Fibroblast of peridontal ligament (primary cell): ENCODE measurements at regions not wholly inside any gene's neighbourhood (a gene's known extent, or its start where the extent isn't known, plus 50 kb on each side); places are given as distances from the start of the nearest gene placed in this dataset.
A peak's percentile ranks its signal among the peaks of the same experiment; 100 is the strongest.

Source experiments
- DNase-seq: peaks from one replicate; pipeline ENCODE4 v3.0.0-alpha.2; 2010; ENCODE audit errors: extremely low read depth

DNA sequence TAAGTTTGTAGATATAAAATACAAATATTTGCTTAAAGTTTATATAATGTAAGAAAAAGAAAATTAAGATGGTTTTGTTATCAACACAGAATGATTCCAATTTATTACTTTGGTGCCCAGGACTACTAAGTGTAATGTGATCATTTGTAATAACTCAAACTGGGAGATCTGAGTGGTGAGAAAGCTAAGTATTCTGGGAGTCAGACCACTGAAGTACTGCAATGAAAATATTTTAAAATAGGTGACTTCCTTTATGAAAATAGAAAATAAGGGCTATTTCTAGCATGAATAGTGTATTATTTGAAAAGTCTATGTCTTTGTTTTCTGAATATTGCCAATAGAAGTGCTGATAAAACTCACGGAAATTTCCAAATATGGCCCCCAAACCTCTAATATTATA is 305.6 kb upstream of the MAN1A1 start:
- no peak for DNase-seq

DNA sequence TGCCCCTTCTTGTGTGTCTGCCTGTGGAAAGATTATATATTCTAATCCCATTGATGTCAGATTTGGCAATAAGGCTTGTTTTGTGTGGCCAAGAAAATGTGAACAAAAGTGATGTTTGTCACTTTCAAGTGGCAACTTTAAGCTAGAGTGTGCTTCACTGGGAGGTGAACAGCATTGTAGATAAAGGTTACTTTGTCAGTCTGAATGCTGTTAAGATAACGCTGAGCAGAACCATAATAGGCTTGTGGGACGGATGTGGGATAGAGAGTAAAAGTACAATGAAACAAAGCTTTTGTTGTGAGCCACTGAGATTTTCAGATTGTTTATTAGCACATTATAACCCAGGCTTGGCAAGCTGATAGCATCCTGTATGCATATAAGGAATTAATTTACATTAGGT is 303.8 kb upstream of the MAN1A1 start:
- DNase-seq = no peak

DNA sequence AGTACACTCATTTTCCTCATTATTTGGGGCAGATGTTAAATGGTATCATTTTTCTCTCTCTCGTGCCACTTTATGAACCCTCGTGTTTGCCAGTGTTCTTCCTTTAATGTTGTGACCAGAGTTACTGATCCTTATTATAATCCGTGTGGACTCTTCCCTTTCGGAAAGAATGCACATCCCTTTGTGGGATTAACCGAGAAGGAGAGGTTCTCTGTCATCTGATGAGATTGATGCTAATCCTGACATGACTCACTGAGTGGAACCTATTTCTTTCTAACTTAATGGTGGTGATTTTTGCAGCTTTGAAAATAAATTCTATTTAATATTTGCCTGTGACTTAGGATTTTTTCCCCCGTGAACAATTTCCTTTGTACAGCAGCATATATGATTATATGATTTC is 300.0 kb upstream of the MAN1A1 start:
- DNase-seq = no peak

DNA sequence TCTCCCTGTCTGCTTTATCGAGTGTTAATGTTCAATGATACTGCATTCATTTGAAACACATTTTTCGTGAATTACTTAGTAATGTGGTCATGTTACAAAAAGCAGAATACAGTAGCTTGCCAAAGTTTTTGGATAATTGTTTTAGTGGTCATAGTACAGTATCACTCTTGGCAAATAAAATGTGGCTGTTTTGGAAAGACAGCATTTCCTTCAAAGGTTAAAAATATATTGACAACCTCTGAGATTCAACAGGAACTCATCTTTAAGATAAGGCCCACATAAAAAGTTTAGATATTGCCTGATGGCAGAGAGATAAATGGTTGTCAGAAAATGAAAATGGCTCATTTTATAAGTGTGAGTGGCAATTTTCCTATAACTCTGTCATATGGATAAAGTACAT is 297.7 kb upstream of the MAN1A1 start:
- DNase-seq = peak; percentile 61

DNA sequence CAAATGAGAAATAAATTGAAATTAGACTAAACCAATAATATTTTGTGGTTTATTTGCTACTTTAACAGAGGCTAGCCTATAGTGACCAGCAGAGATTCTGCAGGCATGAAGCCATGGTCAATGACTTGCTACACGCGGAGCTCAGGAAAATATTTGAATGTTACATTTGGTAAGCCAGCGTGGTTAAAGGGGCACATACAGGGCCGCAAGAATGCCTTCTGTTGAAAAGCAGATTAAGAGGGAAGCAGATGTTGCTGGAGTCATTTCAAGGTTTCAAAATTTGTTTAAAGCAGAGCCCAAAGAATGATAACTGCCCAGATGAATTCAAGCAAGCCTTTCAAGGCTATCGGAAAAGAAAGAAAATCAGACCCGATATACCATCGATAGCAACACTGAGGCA is 294.3 kb upstream of the MAN1A1 start:
- DNase-seq = peak; percentile 73

DNA sequence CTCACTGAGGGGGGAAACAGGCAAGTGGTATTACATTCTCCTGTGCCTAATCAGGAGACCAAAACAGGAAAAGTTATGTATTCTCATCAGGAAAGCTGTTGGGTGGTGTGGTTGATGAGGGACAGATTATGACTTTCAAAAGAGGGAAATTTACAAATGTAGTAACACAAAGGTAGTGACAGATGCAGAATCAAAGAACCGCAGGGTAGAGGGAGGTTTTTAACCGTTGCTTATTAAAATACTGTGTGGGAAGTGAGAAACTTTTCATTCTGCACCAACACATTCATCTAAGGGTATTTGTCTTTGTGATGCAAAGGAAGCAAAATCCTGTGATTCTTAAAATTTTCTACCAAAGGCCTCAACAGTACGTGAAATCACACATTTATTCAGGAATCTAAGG is 288.2 kb upstream of the MAN1A1 start:
- no peak for DNase-seq

DNA sequence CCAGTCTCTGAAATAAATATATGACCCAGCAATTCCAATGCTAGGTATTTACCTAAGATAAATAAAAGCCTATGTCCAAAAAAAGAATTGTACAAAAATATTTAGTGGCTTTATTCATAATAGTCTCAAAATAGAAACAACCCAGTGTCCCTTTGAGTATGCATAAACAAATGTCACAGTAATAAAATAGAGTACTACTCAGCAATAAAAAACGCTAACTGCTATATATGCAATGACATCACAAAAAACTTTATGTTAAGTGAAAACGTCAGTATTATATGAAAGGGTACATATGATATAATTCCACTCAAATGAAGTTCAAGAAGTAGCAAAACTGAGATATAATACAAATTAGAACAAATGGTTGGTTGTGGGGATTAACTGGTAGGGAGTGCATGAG is 286.5 kb upstream of the MAN1A1 start:
- no peak for DNase-seq

DNA sequence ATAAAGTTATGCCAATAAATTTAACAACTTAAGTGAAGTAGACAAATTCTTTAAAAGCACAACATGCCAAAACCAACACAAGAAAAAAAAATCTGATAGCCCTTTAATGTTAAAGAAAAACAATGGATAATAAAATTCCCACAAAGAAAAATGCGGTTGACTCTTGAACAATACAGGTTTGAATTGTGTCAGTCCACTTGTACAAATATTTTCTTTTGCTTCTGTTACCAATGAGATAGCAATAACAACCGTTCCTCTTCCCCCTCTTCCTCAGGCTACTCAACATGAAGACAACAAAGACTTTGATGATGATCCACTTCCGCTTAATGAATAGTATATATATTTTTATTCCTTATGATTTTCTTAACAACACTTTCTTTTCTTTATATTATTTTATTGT is 283.9 kb upstream of the MAN1A1 start:
- DNase-seq = no peak

DNA sequence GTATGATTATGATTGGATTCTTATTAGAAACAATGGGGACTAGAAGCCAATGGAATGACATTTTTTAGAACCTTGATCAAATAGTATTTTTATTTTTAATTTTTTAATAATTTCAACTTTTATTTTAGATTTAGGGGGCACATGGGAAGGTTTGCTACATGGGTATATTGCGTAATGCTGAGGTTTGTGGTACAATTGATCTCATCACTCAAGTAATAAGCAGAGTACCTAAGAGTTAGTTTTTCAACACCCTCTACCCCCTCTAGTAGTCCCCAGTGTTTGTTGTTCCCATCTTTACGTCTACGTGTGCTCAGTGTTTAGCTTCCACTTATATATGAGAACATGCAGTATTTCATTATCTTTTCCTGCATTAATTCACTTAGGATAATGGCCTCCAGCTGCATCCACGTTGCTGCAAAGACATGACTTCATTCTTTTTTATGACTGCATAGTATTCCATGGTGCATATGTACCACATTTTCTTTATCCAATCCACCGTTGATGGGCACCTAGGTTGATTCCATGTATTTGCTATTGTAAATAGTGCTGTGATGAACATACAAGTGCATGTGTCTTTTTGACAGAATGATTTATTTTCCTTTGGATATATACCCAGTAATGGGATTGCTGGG is 281.1 kb upstream of the MAN1A1 start:
- DNase-seq = no peak

DNA sequence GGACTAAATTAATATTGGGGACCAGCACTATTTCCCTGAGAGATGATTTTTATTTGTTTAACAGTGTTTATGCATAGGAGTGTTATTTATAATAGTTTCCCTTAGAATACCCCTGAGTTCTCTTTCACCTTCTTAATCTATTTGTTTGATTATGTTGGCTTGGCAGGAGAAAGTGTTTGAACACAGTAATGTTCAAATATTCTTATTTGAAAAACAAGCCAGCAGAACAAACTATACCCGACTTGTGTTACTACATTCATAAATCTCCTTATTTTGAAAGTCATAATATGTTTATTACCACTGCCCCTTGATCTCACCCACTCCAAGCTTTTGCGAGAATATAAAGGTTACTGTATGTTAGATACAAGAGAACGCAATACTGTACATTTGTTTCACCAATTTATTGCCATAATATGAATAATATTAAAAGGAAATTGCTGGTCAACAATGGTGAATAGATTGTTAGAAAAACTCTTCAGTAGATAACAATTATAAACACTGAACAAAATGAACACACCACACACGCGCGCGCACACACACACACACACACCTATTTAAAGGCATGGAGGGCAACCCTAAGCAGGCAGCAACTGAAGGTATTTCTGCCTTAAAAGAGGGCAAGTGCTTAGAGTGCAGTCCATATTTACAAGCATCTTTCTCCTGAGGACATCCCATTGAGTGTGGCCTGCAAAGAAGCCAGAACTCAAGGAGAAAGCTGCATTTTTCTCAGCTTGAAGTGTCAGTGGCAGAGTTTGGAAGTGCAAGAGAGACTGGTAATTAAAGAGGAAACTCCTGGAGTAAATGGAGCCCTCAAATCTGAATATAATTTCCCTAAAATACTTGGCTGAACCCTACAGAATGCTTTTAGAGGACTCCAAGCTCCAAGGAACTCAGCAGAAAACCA is 279.4 kb upstream of the MAN1A1 start:
- no peak for DNase-seq

DNA sequence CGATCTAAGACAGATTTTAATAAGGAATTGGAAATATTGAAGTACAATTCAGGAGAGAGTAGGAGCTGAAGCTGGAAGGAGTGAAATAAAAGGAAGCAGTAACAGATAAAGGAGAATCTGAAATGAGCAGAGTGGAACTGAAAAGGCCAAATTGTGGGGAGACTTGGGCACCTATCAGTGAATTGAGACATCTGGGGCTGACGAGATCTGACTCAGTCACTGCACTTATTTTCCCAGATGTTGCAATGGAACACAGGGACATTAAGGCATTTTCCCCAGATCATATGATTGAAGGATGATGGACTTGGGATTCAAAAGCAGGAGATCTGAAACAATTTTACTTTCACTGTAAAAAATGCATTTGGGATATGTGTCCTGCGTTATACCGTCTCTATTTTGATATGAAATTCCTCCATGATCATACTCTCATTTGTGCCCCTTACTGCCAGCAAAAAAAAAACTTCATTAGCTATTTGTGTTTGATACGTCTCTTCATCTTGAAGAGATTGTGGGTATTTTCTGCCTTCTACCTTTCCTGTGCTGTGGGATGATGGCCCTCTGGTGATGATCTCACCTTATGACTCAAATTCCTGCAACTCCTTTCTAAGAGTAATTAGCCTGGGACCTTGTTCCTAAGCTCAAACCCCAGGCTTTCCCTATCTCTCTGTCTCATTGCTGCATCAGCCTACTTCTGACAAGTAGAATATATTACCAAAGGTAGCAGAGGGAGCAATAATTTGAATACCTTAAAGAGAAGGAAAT is 278.5 kb upstream of the MAN1A1 start:
- peak; percentile 40 for DNase-seq

DNA sequence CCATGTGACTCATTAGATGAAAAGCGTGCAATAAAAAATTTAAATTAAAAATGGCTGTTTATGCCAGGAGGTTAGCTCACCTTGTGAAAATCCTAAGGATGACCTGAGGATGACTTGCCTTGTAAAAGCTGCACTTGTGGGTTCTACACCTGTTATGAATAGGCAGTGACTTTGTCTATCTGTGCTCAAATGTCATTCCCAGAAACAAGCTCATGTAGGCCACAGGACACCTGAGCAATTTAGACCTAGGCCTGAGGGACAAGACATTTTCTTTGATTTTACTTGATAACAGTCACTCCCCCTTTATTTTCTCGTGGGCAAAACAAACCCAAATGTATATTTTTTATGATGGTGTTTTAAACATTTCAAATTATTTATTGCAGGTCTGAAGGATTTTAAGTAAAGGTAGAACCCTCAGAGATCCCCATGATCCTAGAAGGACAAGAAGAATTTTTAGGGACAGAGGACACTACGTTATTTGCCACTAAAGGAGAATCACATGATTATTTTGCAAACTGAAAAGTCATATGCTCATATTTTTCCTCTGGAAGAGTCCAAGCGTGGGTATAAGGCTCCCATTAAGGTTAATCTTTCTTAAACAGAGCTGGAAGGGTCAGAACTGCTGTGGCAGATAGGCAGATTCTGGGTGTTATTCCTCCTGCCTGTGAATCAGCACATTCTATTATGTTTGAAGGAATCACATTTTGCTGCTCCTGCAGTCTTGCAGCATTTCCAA is 277.5 kb upstream of the MAN1A1 start:
- peak; percentile 33 for DNase-seq

DNA sequence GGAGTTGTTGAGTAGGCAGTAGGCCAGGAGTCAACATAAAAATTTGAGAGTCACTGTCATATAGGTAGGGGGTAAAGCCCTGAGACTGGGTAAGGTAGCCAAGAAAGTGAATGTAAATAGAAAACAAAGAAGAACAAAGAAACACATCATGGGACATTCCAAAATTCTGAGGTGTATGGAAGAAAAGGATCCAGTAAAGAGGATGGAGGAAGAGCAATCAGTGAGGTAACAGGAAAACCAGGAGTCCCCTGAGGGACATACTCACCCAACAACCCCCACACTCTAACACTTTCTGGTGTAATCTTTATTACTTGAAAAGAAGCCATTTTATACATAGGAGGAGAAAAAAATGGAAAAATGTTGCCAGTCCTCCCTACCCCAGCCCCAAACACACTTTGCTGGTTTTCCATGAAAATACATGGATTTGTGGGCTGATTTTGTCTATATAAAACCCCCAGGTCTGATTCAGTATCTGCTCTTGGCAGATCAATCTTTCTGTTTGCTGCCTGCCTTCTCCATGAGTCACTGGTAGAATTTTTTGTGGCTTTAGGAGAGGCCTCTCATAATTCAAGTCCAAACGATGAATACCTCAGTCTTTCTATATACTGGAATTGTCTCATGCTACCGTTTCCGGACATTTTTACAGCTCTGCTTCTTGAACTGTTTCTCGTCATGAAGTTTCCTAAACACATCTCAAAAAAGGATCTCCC is 271.4 kb upstream of the MAN1A1 start:
- DNase-seq = peak; percentile 95

DNA sequence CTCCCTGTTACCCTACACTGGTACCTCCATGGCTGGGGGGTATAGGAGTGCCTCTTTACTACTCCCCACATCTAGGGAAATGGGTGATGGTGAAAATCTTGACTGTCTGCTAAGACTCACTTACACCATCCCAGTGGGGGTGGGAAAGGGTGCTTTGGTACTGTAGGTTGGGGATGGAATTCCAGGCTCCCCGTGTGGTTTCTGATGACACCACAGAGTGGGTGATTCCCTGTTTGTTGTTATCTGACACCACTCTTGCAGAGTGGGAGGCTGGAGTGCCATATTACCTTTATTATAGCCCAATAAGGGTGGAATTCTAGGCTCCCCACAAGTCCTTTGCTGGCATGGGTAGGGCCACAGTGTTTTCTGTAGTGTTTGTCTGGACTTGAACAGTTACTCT is 264.6 kb upstream of the MAN1A1 start:
- no peak for DNase-seq

DNA sequence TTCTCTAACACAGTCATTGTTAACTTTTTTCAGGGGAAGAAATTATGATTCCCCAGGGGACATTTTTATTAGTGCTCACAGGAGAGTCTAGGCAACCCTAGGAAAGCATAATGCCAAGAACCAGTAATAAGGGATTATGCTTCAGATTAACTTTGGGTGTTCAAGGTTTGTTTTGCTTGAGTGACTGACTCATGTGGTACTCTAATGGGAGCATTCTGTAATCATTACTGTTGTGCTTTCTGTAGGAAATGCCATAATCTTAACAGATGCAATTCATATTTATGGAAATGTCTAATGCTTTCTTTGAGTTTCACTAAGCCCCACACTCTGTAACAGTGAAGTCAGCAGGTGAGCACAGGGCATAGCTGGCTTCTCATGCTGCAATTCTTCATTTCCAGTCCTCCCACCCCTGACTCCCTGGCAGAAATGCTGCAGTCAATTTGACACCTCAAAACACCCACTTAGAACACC is 263.4 kb upstream of the MAN1A1 start:
- DNase-seq = peak; percentile 48

DNA sequence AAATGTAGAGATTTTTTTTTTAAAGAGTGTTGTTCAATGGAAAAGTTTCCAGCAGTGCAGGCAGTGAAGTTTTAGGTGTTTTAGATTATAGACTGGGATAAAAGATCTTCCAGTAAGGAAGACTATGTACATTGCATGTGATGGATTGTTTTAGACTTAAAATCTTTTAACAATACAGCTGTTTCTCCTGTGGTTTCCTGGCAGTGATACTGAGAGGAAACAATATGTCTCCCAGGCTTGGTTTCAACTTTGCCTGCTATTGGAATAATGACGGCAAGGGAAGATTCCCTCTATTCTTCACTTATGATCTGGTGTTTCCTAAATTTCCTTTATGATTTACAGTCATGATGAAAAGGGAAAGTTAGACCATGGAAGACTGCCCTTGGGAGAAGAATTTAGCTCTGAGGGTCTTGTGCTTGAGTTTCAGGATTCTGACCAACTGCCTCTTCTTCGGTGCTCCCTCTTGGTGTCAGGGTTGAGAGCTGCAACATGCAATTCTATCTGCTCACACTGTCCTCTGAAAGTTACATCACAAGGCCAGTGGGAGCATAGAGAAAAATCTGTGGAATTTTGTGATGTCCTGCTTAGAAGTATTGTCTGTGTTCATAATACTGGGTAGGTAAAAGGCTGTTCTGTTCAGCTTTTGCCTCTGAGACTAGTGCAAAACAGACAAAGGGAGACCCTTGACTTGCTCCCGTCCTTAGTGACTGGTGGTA is 262.8 kb upstream of the MAN1A1 start:
- no peak for DNase-seq

DNA sequence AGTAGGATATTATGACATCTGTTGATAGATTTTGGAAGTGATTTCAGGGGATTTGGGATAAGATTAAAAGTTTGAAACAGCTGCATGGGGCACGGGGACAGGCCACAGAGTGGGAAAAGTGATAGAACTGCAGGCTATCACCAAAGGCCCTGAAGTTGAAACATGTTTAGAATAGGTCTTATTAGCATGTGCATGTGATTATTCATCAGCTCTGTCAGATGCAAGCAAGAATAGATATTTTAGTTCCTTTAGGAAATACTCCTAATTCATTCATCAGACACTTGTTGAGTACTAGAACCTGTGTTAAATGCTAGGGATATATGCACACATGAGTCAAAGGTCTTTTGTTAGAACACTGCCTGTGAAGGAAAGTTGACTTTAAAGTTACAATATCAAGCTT is 261.2 kb upstream of the MAN1A1 start:
- no peak for DNase-seq

DNA sequence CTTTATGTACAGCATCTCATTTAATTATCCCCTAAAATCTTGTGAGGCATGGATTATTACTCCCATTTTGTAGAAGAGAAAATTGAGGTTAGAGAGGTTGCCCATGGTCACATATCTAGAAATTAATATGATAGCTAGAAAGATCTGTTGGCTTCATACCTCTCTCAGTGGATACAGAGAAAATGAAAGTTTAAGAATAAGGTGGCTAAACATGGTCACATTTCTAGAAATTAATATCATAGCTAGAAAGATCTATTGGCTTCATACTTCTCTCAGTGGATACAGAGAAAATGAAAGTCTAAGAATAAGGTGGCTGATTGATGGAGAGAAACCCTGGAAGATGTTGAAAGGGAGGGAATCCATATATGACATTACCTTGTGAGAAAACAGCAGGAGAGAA is 260.7 kb upstream of the MAN1A1 start:
- no peak for DNase-seq

DNA sequence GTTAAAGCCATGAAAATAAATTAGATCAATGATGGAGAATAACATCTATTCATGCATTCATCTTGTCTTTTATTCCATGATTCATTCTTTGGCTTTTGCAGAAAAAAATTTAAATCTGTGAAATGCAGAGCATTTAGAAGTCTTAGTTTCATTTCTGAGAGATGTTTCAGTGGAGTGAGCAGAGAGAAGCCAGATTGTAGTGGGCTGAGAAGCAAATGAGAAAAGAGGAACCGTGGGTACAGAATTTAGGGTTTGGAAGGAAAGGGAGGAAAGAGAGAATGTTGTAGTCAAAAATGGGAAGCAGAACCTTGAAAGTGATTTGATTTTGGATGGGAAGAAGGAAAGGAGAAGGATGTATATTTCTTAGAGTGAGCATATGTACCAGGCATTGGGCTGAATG is 260.3 kb upstream of the MAN1A1 start:
- peak; percentile 17 for DNase-seq

DNA sequence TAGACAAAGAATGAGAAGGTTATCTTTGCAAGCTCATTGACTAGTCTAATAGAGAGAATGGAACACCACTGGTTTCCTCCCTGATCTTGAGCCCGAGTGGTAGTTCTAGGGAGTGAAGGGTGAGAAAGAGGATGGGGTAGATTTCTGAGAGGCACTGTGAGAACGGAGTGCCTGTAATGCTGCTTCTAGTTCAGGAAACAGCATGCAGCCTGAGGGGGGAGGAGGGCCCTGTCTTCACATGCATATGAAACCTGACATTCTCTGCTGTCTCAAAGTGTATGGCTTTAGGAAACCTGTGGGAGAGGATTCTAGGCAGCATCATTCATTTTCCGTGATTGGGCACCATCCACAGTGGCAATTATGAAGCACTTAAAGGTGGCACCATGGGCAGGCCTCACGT is 259.4 kb upstream of the MAN1A1 start:
- no peak for DNase-seq

DNA sequence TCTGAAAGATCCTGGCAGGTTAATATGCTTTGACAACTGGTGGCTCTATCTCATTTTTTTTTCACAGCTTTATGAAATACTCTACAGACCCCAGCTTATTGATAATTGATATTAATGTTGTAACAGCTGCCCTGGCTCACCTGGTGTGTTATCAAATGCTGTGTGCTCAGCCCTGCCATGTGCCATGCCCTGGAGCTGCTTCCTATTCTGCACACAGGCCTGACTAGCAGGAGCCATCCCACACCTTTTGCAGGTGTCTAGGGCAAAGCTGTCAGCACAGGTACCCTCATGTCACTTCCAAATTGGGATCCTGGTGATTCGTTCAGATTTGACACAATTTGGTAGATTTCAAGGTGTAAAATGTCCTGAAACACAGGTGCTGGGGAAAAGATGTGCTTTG is 254.6 kb upstream of the MAN1A1 start:
- no peak for DNase-seq
